HG03460 (cell line): ENCODE measurements at regions not wholly inside any gene's neighbourhood (a gene's known extent, or its start where the extent isn't known, plus 50 kb on each side); places are given as distances from the start of the nearest gene placed in this dataset.
"Not testable (repeated sequence)": the region's sequence is repeated elsewhere in the genome, so short reads cannot be mapped to it uniquely, and the experiment has no call there.

Experiments
- ATAC-seq: cut with Tn5 transposase; IDR thresholded peaks from one replicate; pipeline ENCODE4 v1.9.1; 2021; ENCODE audit not compliant: unreplicated experiment

DNA sequence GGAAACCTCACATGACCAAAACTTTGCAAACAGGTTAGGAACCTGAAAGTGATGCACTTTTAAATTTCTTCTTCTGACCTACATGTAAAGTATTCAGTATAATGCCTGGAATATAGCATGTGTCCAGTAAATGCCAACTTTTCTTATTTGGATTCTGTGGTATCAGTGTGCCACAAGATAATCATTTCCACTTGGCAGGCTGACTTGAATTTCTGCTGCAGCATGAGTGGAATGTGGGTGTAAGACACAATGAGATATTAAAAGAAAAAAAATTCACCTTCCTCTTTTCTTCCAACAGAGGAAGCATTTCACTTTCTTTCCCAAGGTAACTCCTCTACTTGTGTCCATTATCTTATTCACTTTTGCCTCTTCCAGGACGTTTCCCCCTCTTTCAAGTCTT lies 141.9 kb upstream of the PRKD1 start:
- ATAC-seq, result no peak

DNA sequence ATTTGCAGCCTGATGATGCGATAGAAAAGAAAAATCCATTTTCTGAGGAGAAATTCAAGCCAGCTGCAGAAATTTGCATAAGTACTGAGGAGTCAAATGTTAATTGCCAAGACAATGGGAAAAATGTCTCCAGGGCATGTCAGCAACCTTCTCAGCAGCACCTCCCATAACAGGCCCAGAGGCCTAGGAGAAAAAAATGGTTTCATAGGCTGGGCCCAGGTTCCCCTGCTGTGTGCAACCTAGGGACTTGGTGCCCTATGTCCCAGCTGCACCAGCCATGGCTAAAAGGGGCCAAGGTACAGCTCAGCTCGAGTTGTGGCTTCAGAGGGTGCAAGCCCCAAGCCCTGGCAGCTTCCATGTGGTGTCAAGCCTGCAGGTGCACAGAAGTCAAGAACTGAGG lies 144.8 kb upstream of the PRKD1 start:
- ATAC-seq, result not testable (repeated sequence)

- no peak for ATAC-seq
These were observed 150.3 kb upstream of the PRKD1 start for GRCh38 chr14:30077946-30078345.

GRCh38 chr14:30078811-30079402 lies 151.3 kb upstream of the PRKD1 start:
- no peak for ATAC-seq

GRCh38 chr14:30082486-30082885 lies 154.8 kb upstream of the PRKD1 start:
- ATAC-seq, result no peak

DNA sequence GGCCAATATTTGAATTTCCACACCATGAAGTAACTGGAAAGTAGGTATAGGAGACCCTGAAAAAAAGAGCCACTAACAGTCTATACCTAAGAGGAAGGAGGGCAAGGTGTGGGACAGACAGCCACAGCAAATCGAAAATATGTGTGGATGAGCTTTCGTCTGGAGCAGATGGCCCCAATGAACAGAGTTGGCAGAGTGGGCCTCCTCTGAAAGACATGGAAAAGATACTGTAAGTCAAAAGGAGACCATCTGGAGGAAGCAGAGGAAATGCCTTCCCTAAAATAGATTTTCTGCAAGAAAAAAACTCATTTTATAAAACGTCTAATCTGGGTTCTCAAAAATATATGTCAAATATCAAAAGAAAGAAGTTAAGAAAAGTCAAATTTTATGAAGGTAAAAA lies 157.2 kb upstream of the PRKD1 start:
- ATAC-seq, result no peak

- no peak for ATAC-seq
These were observed 158.3 kb upstream of the PRKD1 start for GRCh38 chr14:30085943-30086342.

- no peak for ATAC-seq
These were observed 161.0 kb upstream of the PRKD1 start for GRCh38 chr14:30088620-30089019.

DNA sequence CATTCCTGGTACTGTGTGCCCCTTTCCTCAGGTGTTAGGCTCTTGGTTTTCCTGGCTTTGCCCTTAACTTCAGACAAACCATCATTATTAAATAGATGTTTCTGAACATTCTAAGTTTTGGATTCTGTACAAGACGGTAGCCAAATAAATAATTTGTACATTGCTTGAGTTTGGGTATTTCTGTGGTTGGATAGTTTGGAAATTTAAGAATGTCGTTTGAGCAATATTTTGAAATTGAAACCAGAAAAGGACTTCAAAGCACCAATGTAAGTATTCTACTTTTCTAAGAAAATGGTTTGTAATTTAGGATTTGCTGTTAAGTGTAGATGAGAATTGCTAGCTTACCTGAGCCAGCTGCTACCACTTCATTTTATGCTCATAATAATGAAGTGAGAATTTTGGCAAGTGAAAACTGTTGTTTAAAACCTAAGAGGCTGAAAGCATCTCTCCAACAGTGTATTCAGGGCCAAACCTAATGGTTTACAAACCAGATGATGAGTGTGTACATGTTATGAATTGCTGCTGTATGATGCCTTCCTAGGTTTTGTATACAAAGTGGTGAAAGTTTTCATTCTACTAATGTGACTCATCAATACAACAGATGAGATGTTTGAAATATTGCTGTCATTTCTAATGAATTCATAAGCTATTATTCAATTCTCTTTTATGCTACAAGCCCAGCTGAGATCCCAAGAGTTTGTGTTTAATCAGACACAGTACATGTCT lies 181.5 kb upstream of the PRKD1 start:
- no peak for ATAC-seq

- ATAC-seq, result no peak
These were observed 186.4 kb upstream of the PRKD1 start for GRCh38 chr14:30114051-30114450.

DNA sequence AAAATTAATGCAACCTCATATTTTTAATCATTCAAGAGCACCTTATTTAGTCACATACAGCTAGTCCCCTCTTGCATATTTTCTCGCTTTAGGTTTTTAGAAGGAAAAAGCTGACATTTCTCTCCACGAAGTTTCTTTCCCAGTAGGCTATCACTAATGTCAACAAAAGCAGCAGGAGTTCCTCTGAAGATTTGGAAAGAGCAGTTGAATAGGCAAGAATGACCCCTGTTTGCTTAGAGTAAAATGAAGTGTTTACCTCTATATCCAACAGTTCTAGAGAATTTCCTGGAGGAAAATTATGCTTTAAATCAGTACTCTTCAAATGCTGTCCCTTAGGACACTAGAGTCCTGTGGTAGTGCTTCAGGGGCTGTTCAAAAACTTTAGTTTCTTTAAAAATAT lies 188.1 kb upstream of the PRKD1 start:
- no peak for ATAC-seq

DNA sequence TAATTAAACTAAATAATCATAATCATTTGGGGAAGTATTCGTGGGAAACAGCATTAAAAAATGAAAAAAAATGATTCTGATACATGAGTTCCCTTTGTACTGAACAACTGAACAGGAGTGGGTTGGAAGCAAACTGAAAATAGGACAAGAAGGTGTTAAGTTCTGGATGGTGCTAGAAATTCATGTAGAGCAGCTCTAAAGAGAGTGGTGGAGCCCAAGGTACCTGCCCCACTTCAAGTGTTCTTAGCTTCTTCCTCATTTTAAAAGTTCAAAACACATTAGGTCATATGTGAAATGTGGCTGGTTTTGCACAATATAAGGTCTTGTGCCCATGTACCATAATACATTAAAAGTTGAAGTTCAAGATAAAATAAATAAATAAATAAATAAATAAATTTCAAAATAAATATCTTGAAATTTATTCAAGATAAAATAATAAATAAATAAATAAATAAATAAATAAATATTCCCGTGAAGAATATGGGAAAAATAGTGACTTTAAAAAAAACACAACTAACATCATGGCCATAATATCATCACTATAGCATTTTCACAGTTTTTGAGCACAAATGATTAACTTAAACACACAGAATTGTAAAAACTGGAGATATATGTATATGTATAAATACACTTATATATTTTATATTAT lies 191.5 kb upstream of the PRKD1 start:
- no peak for ATAC-seq

- no peak for ATAC-seq
These were observed 197.8 kb upstream of the PRKD1 start for GRCh38 chr14:30125322-30125979.

DNA sequence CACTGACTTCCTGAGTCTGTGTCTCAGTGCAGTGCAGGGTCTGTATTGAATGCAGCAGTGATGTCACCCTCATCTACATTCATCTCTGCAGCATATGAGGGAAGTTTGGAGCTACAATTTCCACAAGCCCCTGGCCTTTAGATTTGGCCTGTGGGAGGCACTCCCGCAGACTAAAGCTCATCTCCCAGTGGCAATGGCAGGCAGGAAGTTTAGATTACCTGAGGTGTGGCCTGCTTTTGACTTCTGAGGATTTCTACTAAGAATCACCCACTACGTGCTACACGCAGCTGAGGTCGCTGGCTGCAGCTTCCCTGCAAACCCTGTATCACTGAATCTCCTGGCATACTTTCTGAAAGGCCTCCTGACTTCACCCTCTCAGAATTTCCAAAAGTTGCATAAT lies 202.2 kb upstream of the PRKD1 start:
- ATAC-seq, result no peak

DNA sequence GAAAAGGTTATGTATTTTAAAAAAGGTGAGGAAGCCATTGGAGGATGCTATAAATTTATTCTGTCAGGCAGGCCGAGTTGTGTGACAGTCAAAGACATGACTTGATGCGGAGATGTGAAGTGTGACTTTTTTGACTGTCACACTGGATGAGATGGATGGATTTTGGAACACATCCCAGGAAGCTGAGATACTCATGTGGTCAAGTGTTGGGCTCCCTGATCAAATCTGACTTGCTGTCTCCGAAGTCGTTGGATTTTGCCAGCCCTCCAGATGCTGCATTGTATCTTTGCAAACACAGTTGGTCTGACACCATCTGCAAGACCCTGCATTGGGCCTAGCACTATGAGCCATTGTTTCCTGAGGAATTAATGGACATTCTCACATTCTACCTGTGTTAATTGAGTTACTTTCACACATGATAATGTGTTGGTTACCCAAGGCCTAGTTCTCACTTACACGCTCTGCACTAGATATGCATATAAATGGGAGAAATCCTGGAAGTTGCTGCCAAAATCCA lies 204.0 kb upstream of the PRKD1 start:
- no peak for ATAC-seq

DNA sequence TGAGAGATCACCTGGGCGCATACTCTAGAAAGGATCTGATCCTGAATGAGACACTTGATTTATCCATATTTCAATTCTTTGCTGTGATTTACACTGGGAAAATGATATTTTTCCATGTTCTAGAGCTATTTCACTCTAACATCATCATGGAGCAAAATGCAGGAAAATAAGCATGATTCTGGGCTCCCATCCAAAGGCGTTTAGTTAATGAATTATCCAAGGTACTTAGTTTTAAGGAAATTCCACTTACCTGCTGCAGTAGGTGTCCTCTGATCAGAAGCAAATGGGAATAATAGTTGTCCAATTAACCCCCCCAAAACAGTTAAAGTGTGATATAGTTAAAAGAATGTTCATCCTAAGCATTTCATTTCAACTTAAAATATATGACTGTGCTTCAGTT lies 204.5 kb upstream of the PRKD1 start:
- no peak for ATAC-seq

DNA sequence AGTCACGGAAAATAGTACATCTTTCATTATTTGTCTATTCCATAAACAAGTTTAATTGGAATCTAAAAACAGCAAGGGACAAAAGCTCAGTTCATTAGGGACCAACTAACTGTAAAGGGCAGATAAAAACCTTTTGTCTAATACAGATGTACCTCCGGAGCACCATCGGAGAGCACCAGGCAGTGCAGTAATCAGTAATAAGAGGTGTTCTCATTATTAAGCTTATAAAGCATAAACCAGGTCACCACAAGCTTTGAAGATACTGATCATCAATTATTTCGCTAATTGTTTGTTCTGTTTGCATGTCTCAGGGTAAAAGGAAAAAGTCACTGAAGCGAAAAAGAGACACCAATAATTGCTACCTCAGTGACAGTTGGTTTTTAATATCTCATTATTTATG lies 207.3 kb upstream of the PRKD1 start:
- no peak for ATAC-seq

DNA sequence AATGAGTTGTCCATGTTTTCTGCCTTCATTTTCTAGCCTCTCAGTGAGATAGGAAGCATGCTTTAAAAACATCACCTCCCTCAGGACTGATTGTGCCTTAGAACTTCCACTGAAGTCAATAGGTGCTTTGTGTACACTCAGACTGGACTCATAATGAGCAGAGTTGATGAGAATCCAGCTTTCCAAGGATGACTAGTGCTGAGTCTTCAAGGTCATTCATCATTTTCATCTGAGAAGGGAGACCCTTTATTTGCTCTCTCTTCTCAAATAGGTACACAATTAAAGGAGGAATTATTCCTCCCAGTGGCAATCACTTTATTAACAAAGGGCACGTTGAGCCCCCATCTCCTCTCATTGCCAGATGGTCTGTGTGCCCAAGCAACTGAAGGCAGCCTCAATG lies 210.9 kb upstream of the PRKD1 start:
- no peak for ATAC-seq

GRCh38 chr14:30142216-30142615 lies 214.6 kb upstream of the PRKD1 start:
- ATAC-seq, result no peak

GRCh38 chr14:30143627-30144026 lies 216.0 kb upstream of the PRKD1 start:
- ATAC-seq, result no peak

GRCh38 chr14:30153717-30154116 lies 226.1 kb upstream of the PRKD1 start:
- no peak for ATAC-seq

- ATAC-seq, result no peak
These were observed 228.9 kb upstream of the PRKD1 start for GRCh38 chr14:30156571-30156970.
